Vagina (tissue), 2 donors: ENCODE measurements at regions not wholly inside any gene's neighbourhood (a gene's known extent, or its start where the extent isn't known, plus 50 kb on each side); places are given as distances from the start of the nearest gene placed in this dataset.

Experiments used
- DNase-seq, 2 donors: peaks; one replicate each; pipeline ENCODE4 v3.0.0-alpha.2; 2017; ENCODE audit errors: extremely low spot score in 2 of 2
- H3K27ac ChIP-seq: fragments of 200-600 bp; sonication (generic); one replicate; pipeline ENCODE4 v1.5.1; 2019
- H3K27me3 ChIP-seq: fragments of 200-600 bp; sonication (generic); one replicate; pipeline ENCODE4 v1.5.1; 2019
- H3K36me3 ChIP-seq, 2 donors: fragments of 200-600 bp; sonication (generic); one replicate each; pipeline ENCODE4 v1.5.1; 2017 to 2019
- H3K4me1 ChIP-seq: fragments of 200-600 bp; sonication (generic); one replicate; pipeline ENCODE4 v1.5.1; 2019
- H3K4me3 ChIP-seq, 2 donors: fragments of 200-600 bp; sonication (generic); 1 replicate in 1 of 2; 2 replicates in 1 of 2; pipeline ENCODE4 v1.5.1; 2016 to 2019
- H3K9me3 ChIP-seq: fragments of 200-600 bp; sonication (generic); one replicate; pipeline ENCODE4 v1.5.1; 2019
- POLR2A ChIP-seq, 2 donors: fragments of 450-650 bp; IDR thresholded peaks; one replicate each; pipeline ENCODE4 v1.6.1; 2017; ENCODE audit warnings: antibody characterized with exemption in 2 of 2, mild to moderate bottlenecking in 2 of 2, moderate library complexity in 2 of 2
- POLR2AphosphoS5 ChIP-seq, 2 donors: sonication (generic); formaldehyde crosslinking; IDR thresholded peaks; one replicate each; pipeline ENCODE4 v1.9.0; 2017; ENCODE audit warnings: antibody characterized with exemption in 2 of 2, mild to moderate bottlenecking in 2 of 2, low read depth in 1 of 2; ENCODE audit not compliant: insufficient read depth in 1 of 2
- intact Hi-C: fragments of 100-400 bp; cut with DNase I; formaldehyde crosslinking; loops from one replicate; pipeline ENCODE4 v1.15.1; 2023
- TF ChIP-seq, protein P1 (sequence below), 3 experiments: fragments of 450-650 bp in 2 of 3; fragments of 200-600 bp in 1 of 3; sonication (generic) in 1 of 3; IDR thresholded peaks; one replicate each; pipeline ENCODE4 v1.5.1; 2017 to 2019; ENCODE audit warnings: antibody characterized with exemption in 3 of 3, mild to moderate bottlenecking in 2 of 3, moderate library complexity in 2 of 3

DNA sequence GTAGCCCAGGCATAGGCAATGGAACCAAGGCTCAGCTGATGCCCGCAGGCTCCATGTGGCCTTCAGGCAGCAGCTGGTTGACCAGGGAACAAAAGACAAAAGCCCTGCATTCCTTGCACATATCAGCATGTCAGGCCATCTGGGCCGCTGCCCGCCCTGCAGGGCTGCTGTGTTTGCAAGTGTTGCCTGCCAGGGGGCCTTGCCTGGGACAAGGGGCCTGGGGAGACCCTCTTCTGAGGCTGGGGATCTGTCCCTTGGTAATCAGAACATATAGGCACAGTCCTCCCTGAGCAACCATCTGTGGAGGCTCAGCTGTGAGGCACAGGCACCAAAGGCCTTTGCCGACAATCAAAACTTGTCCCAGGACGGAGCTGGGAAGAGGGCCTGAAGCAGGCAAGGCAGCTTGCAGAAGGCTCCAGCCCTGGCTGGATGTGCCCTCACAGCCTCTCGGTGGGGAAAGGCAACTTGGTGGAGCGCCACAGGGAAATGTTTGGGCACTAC is 138.2 kb downstream of the TPRA1 start:
- TF ChIP-seq, protein P1, sequence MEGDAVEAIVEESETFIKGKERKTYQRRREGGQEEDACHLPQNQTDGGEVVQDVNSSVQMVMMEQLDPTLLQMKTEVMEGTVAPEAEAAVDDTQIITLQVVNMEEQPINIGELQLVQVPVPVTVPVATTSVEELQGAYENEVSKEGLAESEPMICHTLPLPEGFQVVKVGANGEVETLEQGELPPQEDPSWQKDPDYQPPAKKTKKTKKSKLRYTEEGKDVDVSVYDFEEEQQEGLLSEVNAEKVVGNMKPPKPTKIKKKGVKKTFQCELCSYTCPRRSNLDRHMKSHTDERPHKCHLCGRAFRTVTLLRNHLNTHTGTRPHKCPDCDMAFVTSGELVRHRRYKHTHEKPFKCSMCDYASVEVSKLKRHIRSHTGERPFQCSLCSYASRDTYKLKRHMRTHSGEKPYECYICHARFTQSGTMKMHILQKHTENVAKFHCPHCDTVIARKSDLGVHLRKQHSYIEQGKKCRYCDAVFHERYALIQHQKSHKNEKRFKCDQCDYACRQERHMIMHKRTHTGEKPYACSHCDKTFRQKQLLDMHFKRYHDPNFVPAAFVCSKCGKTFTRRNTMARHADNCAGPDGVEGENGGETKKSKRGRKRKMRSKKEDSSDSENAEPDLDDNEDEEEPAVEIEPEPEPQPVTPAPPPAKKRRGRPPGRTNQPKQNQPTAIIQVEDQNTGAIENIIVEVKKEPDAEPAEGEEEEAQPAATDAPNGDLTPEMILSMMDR (IDR thresholded peaks at IDR 0.05) = no peak
- TF ChIP-seq POLR2A (IDR thresholded peaks at IDR 0.05) = no peak
- TF ChIP-seq POLR2AphosphoS5 (IDR thresholded peaks at IDR 0.05; ENCODE audit: insufficient read depth in 1 of 2, low read depth in 1 of 2) = no peak
- peaks cover 11% of the 10 kb centered on the region for H3K27me3 ChIP-seq
- no peak overlapping the region for H3K27ac ChIP-seq
- no peak overlapping the region for H3K4me3 ChIP-seq
- peaks cover 24% of the 10 kb centered on the region for H3K4me1 ChIP-seq
- intact Hi-C loops = loop anchor here (5.0 to 10.0 kb wide), 2 partner anchors 445 to 698 kb away; no protein-coding TSS in a partner anchor
- H3K36me3 ChIP-seq = no peaks in the 10 kb centered on the region
- no peak for DNase-seq
- no peaks in the 10 kb centered on the region for H3K9me3 ChIP-seq

DNA sequence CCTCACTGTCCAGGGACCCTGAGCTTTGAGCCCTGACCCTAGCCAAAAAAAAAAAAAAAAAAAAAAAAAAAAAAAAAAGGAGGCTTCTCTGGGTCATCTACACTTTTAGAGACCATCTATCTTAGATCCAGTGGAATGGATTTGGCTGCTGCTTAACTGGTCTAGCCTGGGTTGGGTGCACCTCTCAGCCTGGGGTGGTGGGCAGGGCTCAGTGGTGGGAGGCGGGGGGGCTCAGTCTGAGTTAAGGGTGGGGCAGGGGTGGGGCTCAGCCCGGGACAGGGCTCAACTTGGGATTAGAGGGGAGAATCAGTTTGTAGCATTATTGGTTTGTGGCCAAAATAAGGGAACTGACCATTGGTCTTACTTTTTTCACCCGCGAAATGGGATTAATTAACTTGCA is 139.2 kb downstream of the TPRA1 start:
- Histone ChIP-seq H3K4me3 (no peak overlapping the region), H3K27ac (no peak overlapping the region), H3K27me3 (peaks cover 8% of the 10 kb centered on the region), H3K36me3 (no peaks in the 10 kb centered on the region), H3K4me1 (peaks cover 14% of the 10 kb centered on the region), H3K9me3 (no peaks in the 10 kb centered on the region)
- no peak for DNase-seq
- TF ChIP-seq POLR2A (IDR thresholded peaks at IDR 0.05) (no peak), POLR2AphosphoS5 (IDR thresholded peaks at IDR 0.05; ENCODE audit: insufficient read depth in 1 of 2, low read depth in 1 of 2) (no peak)
- TF ChIP-seq, protein P1 (IDR thresholded peaks at IDR 0.05) = no peak
- intact Hi-C loops = loop anchor here (5.0 to 10.0 kb wide), 2 partner anchors 444 to 697 kb away; no protein-coding TSS in a partner anchor

DNA sequence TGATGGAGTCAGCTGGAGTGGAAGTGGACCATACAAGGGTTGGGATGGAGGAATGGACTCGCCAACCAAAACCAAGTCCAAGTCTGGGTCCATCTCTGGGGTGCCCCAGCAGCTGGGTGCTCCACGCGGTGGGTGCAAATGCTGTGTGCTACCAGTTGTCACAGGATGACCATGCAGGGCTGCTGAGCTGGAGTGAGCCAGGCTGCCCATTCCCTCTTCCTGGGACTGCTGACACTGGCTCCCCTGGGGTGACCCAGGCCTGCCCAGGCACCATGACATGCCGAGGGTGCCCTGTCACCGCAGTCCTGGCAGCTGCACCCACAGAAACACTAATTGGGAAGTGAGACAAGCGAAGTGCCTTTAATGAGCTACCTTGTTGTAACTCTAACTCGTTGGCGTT is 140.2 kb downstream of the TPRA1 start:
- H3K36me3 ChIP-seq = no peaks in the 10 kb centered on the region
- DNase-seq = no peak
- TF ChIP-seq POLR2AphosphoS5 (IDR thresholded peaks at IDR 0.05; ENCODE audit: insufficient read depth in 1 of 2, low read depth in 1 of 2) = no peak
- TF ChIP-seq POLR2A (IDR thresholded peaks at IDR 0.05) = no peak
- TF ChIP-seq, protein P1 (IDR thresholded peaks at IDR 0.05) = no peak
- H3K27ac ChIP-seq = no peak overlapping the region
- H3K27me3 ChIP-seq = peaks cover 6% of the 10 kb centered on the region
- H3K4me1 ChIP-seq = peaks cover 4% of the 10 kb centered on the region
- intact Hi-C loops = loop anchor here (5.0 to 10.0 kb wide), 2 partner anchors 443 to 696 kb away; no protein-coding TSS in a partner anchor
- H3K9me3 ChIP-seq = no peaks in the 10 kb centered on the region
- H3K4me3 ChIP-seq = no peak overlapping the region

DNA sequence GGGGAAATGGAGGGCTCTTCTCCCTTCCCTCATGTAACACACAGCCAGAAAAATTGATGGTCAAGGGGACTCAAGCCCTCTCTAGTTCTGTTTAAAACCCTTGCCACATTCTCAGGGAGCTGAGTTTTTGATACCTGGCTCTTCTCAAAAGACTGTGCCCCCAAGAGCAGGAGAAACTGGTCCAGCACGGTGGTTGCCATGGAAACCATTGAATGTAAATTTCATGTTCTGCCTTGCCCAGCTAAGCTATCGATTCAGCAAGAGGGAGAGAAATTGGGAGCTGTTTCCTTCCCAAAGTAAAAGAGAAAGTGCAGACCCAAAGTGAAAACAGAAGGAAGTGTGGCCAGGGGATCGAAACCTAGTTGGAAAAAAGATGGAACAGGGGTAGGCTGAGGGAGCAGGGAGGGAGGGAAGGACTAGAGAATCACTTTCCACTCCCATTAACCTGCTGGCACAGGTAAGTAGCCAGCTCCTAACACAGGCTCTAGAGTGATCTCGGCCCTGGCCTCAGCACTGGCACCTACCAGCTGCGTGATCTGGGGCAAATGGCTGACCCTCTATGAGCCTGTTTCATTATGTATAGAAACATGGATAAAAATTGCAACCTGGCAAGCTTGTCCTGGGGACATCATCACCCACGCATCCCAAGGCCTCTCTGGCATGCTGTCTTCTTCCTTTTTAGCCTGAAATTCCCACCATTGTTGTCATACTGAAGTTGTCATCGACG is 140.9 kb downstream of the TPRA1 start:
- Histone ChIP-seq H3K4me1 (no peaks in the 10 kb centered on the region), H3K27ac (no peak overlapping the region), H3K36me3 (no peaks in the 10 kb centered on the region), H3K27me3 (no peaks in the 10 kb centered on the region), H3K9me3 (no peaks in the 10 kb centered on the region), H3K4me3 (no peak overlapping the region)
- intact Hi-C loops = loop anchor here (5.0 to 10.0 kb wide), 2 partner anchors 442 to 695 kb away; no protein-coding TSS in a partner anchor
- no peak for DNase-seq
- no peak for TF ChIP-seq POLR2AphosphoS5 (IDR thresholded peaks at IDR 0.05; ENCODE audit: insufficient read depth in 1 of 2, low read depth in 1 of 2)
- TF ChIP-seq POLR2A (IDR thresholded peaks at IDR 0.05) = no peak
- TF ChIP-seq, protein P1 (IDR thresholded peaks at IDR 0.05) = no peak

DNA sequence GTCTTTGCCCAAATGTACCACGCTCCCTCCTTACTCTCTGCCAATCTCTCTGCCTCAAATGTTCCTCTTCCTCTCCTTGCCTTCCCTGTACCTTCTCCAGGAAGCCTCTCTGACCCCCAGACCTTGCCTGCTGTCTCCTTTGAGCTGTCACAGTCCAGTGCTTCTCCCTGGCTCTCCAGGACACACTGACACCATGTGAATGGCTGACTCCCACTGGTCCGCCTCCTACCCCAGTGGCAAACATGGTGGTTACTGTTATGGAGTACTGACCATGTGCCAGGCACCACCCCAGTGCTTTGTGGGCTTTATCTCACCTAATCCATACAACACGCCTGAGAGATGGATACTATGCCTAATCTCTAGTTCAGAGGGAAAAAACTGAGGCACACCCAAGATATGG is 141.9 kb downstream of the TPRA1 start:
- Histone ChIP-seq H3K4me3 (no peak overlapping the region), H3K36me3 (no peaks in the 10 kb centered on the region), H3K4me1 (no peaks in the 10 kb centered on the region), H3K9me3 (no peaks in the 10 kb centered on the region), H3K27me3 (no peaks in the 10 kb centered on the region), H3K27ac (no peak overlapping the region)
- no peak for DNase-seq
- intact Hi-C loops = no loop called here
- TF ChIP-seq POLR2A (IDR thresholded peaks at IDR 0.05) (no peak), POLR2AphosphoS5 (IDR thresholded peaks at IDR 0.05; ENCODE audit: insufficient read depth in 1 of 2, low read depth in 1 of 2) (no peak)
- TF ChIP-seq, protein P1 (IDR thresholded peaks at IDR 0.05) = no peak
